ENCODE measurements at regions not wholly inside any gene's neighbourhood (a gene's known extent, or its start where the extent isn't known, plus 50 kb on each side); places are given as distances from the start of the nearest gene placed in this dataset.
"Not testable (repeated sequence)": the region's sequence is repeated elsewhere in the genome, so short reads cannot be mapped to it uniquely, and the experiment has no call there.

DNA sequence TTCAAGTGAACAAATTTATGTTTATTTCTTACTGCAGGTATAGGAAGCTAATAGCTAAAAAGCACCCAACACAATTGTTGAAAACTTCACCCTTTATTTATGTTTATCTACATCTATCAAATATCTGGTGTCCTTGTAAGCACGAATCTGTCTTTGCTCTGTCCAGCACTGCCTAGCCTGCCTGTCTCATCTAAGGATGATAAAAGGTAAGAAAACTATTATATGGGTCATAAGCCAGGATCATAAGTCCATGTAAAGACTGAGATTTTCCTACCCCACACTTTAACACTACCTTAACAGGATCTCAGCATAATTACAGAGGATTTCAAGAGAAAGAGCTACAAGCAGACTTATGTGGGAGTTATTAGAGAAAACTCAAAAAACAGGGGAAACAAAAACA, 365.6 kb upstream of the TMEFF2 start:
- no peak for FAIRE-seq
- no peak for DNase-seq (ENCODE audit: insufficient read length)
- no peak for TF ChIP-seq POLR2AphosphoS5 (IDR thresholded peaks at IDR 0.05; ENCODE audit: low read depth, low read length)
- no peak for TF ChIP-seq POLR2A (IDR thresholded peaks at IDR 0.05; ENCODE audit: low read depth, low read length)
- TF ChIP-seq TAF1 (IDR thresholded peaks at IDR 0.05; ENCODE audit: borderline replicate concordance, low read depth, low read length) = no peak

- TF ChIP-seq POLR2A (IDR thresholded peaks at IDR 0.05; ENCODE audit: low read depth, low read length) = no peak
- TF ChIP-seq TAF1 (IDR thresholded peaks at IDR 0.05; ENCODE audit: borderline replicate concordance, low read depth, low read length) = no peak
- no peak for TF ChIP-seq POLR2AphosphoS5 (IDR thresholded peaks at IDR 0.05; ENCODE audit: low read depth, low read length)
These were observed 364.9 kb upstream of the TMEFF2 start for GRCh38 chr2:192559587-192559986.

GRCh38 chr2:192558637-192559036, 363.9 kb upstream of the TMEFF2 start:
- DNase-seq (ENCODE audit: insufficient read length) (no peak), FAIRE-seq (no peak)
- TF ChIP-seq TAF1 (IDR thresholded peaks at IDR 0.05; ENCODE audit: borderline replicate concordance, low read depth, low read length) (no peak), POLR2AphosphoS5 (IDR thresholded peaks at IDR 0.05; ENCODE audit: low read depth, low read length) (no peak), POLR2A (IDR thresholded peaks at IDR 0.05; ENCODE audit: low read depth, low read length) (no peak)

More at GRCh38 chr2:192559587-192559986, 364.9 kb upstream of the TMEFF2 start:
- FAIRE-seq = no peak
- no peak for DNase-seq (ENCODE audit: insufficient read length)

GRCh38 chr2:192555740-192556139, 361.0 kb upstream of the TMEFF2 start:
- DNase-seq (ENCODE audit: insufficient read length) (no peak), FAIRE-seq (no peak)
- no peak for TF ChIP-seq POLR2AphosphoS5 (IDR thresholded peaks at IDR 0.05; ENCODE audit: low read depth, low read length)
- TF ChIP-seq POLR2A (IDR thresholded peaks at IDR 0.05; ENCODE audit: low read depth, low read length) = no peak
- no peak for TF ChIP-seq TAF1 (IDR thresholded peaks at IDR 0.05; ENCODE audit: borderline replicate concordance, low read depth, low read length)

DNA sequence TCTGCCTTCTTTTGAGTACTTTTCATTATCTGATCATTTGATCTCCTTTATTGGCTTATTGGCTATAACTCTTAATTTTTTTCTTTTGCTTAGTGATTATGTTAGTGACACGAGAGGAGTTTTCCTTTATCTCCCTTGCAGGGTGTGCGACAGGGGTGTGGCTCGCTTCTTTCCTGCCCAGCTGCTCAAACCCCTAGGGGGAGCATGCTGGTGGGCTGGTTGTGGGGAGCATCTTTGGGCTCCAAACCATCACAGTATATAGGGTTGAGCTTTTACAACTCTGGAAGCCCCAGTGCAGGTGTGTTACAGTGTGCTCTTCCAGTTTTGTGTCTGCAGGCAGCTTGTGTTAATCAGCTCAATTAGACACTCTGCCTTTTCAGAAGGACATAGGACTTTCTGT, 357.0 kb upstream of the TMEFF2 start:
- no peak for FAIRE-seq
- TF ChIP-seq TAF1 (IDR thresholded peaks at IDR 0.05; ENCODE audit: borderline replicate concordance, low read depth, low read length) (no peak), POLR2AphosphoS5 (IDR thresholded peaks at IDR 0.05; ENCODE audit: low read depth, low read length) (no peak), POLR2A (IDR thresholded peaks at IDR 0.05; ENCODE audit: low read depth, low read length) (no peak)
- DNase-seq (ENCODE audit: insufficient read length) = no peak

DNA sequence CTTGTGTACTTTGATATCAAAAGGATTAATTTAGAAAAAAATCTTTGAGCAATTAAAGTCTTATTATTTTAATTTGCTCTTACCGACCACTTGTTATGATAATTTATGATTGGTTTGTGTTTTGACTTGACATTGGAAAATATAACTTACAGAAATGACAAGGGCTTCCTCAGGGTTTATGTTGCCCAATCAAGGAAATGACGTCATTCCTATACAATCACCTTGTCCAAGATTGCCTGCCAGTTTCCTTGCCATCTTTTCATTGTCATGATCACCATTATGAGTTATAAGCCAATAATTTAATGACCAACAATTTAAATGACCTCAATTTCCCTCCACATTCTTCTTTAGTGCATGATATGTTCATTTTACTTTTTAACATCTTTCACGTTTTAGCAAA, 351.8 kb upstream of the TMEFF2 start:
- TF ChIP-seq POLR2A (IDR thresholded peaks at IDR 0.05; ENCODE audit: low read depth, low read length) = no peak
- TF ChIP-seq TAF1 (IDR thresholded peaks at IDR 0.05; ENCODE audit: borderline replicate concordance, low read depth, low read length) = no peak
- no peak for TF ChIP-seq POLR2AphosphoS5 (IDR thresholded peaks at IDR 0.05; ENCODE audit: low read depth, low read length)
- no peak for FAIRE-seq
- no peak for DNase-seq (ENCODE audit: insufficient read length)

- no peak for FAIRE-seq
- DNase-seq (ENCODE audit: insufficient read length) = no peak
- TF ChIP-seq POLR2A (IDR thresholded peaks at IDR 0.05; ENCODE audit: low read depth, low read length) (no peak), POLR2AphosphoS5 (IDR thresholded peaks at IDR 0.05; ENCODE audit: low read depth, low read length) (no peak), TAF1 (IDR thresholded peaks at IDR 0.05; ENCODE audit: borderline replicate concordance, low read depth, low read length) (no peak)
These were observed 349.7 kb upstream of the TMEFF2 start for GRCh38 chr2:192544371-192544955.

GRCh38 chr2:192542148-192543066, 347.7 kb upstream of the TMEFF2 start:
- not testable (repeated sequence) for FAIRE-seq; DNase-seq (ENCODE audit: insufficient read length)

- TF ChIP-seq TAF1 (IDR thresholded peaks at IDR 0.05; ENCODE audit: borderline replicate concordance, low read depth, low read length) (no peak), POLR2AphosphoS5 (IDR thresholded peaks at IDR 0.05; ENCODE audit: low read depth, low read length) (no peak), POLR2A (IDR thresholded peaks at IDR 0.05; ENCODE audit: low read depth, low read length) (no peak)
- FAIRE-seq (no peak), DNase-seq (ENCODE audit: insufficient read length) (no peak)
These were observed 344.6 kb upstream of the TMEFF2 start for GRCh38 chr2:192539306-192539705.

DNA sequence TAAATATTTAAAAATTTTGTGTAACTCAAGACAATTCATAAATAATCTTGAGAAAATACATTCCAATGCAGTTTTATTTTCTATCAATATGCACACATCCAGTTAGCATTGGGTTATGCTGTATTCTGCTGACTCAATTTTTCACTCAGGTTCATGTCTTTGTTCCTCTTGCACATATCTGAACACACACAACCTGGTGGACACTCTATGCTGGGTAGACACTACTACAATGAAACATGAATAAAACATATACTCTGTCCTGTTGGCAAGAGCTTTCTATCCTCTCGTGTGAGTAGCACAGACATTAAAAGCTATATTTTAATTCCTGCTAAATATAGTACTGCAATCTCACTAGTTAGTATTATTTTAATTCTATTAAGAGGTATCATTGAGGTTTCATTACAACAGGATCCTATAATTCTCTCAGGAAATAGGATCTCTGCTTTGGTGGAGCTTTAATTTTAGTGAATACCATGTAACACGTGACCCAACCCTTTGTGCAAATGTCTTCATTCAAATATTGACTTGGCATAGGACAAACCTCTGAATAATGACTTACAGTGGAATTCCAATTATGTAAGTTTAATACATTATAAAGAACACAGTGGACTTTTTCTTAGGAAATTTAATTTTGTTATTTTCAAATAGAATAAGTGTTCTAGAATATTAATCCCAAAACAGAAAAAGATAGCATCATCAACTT, 342.3 kb upstream of the TMEFF2 start:
- DNase-seq (ENCODE audit: insufficient read length) (no peak), FAIRE-seq (no peak)
- no peak for TF ChIP-seq TAF1 (IDR thresholded peaks at IDR 0.05; ENCODE audit: borderline replicate concordance, low read depth, low read length)
- no peak for TF ChIP-seq POLR2AphosphoS5 (IDR thresholded peaks at IDR 0.05; ENCODE audit: low read depth, low read length)
- TF ChIP-seq POLR2A (IDR thresholded peaks at IDR 0.05; ENCODE audit: low read depth, low read length) = no peak

DNA sequence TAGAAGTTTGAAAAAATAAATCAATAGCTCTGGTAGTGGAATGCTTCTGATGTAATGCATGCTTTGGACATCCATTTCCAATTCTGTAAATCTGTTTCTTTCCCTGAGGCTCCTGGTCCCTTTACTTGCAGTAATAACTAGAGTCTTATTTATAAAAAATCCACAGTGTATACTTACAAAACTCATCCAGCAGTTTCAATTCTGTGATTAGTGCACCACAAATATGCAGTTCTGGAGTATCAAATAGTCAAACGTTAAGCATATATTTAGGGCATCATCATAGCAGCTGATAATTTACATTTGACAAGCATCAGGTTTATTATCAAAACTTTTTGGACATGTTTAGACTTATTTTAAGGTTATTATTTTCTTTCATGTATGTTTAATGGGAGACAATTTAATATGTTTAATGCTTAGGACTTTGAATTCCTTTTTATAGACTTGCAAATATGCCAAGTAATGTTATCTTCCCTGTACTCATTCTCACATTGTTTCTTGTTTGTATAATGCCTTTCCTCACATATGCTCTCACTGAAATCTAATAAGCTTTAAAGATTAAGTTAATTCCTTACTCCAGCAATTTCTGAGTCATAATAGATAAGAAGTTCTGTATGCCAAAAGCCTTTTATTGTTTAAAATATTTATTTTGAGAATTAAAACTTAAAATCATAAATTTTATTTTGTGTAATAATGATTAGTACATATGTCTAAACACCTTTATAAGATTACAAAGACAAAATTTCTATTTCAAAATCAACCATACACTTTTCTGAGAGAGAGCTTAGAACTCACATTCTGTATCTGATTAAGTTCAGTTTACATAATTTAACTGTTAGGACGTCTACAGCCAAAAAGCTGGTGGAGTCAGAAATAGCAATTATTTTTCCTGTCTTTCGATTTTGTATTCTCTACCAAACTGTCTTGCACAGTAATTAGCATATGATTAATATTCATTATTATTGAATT, 341.5 kb upstream of the TMEFF2 start:
- no peak for TF ChIP-seq POLR2A (IDR thresholded peaks at IDR 0.05; ENCODE audit: low read depth, low read length)
- no peak for TF ChIP-seq TAF1 (IDR thresholded peaks at IDR 0.05; ENCODE audit: borderline replicate concordance, low read depth, low read length)
- no peak for TF ChIP-seq POLR2AphosphoS5 (IDR thresholded peaks at IDR 0.05; ENCODE audit: low read depth, low read length)
- DNase-seq (ENCODE audit: insufficient read length) (no peak), FAIRE-seq (no peak)

Measured in GM12892 (cell line).